SKM-1 (cell line): ENCODE measurements at regions not wholly inside any gene's neighbourhood (a gene's known extent, or its start where the extent isn't known, plus 50 kb on each side); places are given as distances from the start of the nearest gene placed in this dataset.
"Not testable (repeated sequence)": the region's sequence is repeated elsewhere in the genome, so short reads cannot be mapped to it uniquely, and the experiment has no call there.

Experiments used
- DNase-seq: peaks from one replicate; lab custom pipeline; 2025; ENCODE audit not compliant: unreplicated experiment; lab: John Stamatoyannopoulos, UW

DNA sequence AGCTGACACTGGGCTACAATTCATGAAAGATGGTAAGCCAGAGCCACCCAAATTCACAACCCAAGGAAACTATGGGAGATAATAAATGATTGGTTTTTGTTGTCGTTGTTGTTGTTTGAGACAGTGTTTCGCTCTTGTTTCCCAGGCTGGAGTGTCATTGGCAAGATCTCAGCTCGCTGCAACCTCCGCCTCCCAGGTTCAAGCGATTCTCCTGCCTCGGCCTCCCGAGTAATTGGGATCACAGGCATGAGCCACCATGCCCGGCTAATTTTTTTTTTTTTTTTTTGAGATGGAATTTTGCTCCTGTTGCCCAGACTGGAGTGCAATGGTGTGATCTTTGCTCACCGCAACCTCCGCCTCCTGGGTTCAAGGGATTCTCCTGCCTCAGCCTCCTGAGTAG lies 65.9 kb upstream of the METTL9 start:
- not testable (repeated sequence) for DNase-seq

DNA sequence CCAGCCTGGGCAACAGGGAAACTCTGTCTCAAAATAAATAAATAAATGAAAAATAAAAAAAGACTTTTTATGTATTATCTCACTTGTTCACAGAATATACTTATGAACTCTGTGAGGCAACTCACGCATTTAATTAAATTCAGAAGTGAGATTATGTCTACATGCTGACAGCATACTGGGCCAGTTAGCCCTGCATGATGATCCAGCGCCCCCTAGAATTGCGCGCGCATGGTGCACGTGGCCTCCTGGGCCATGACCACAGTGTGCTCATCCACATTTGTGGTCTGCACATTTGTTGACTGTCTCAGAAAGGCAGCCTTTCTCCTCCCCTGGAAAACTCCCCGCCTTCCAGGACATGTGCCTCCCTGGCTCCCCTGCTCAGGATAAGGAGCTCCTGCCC lies 64.8 kb upstream of the METTL9 start:
- not testable (repeated sequence) for DNase-seq

DNA sequence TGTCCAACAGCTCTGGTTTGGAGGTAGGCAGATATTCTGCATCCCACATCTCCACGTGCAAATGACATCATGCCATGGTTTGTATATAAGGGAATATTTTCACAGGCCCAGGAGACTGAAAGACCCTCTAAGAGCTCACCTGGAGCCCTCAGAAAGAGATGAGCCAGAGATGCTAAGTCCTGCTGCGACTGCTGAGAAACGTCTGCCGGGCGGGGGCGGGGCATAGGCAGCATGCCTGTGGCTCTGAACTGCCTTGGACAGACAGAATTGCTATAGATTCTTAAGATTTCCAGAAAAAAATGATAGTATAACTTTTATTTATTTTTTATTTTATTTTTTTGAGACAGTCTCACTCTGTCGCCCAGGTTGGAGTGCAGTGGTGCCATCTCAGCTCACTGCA lies 64.2 kb upstream of the METTL9 start:
- DNase-seq, result not testable (repeated sequence)

GRCh38 chr16:21536740-21537139 lies 62.6 kb upstream of the METTL9 start:
- DNase-seq, result not testable (repeated sequence)

DNA sequence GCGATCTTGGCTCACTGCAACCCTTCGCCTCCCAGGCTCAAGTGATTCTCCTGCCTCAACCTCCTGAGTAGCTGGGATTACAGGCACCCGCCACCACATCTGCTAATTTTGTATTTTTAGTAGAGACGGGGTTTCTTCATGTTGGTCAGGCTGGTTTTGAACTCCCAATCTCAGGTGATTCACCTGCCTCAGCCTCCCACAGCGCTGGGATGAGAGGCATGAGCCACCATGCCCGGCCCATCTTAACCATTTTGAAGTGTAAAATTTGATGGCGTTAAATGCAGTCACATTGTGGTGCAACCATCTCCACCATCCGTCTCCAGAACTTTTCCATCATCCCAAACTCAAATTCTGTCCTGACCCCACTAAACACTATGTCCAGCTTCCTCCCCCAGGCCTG lies 61.8 kb upstream of the METTL9 start:
- DNase-seq, result not testable (repeated sequence)

DNA sequence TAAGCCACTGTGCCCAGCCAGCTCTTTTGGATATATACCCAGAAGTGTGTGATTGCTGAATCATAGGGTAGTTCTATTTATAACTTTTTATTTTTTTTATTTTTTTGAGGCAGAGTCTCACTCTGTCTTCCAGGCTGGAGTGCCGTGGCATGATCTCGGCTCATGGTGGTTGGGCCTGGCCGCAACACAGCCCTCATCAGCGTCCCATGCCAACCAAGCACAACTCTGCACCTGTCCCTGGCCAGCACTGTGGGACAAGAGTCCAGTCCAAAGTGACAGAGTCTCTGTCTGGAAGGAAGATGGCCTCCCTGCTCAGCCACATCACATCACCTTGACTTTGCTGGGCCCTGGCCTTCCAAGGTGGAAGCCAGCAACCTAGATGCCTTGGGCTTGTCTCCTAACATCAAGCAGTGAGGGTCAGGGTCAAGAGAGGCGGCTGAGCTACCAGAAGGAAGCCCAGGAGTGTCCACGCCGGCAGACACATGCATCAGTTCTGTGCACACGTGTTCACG lies 60.2 kb upstream of the METTL9 start:
- not testable (repeated sequence) for DNase-seq

DNA sequence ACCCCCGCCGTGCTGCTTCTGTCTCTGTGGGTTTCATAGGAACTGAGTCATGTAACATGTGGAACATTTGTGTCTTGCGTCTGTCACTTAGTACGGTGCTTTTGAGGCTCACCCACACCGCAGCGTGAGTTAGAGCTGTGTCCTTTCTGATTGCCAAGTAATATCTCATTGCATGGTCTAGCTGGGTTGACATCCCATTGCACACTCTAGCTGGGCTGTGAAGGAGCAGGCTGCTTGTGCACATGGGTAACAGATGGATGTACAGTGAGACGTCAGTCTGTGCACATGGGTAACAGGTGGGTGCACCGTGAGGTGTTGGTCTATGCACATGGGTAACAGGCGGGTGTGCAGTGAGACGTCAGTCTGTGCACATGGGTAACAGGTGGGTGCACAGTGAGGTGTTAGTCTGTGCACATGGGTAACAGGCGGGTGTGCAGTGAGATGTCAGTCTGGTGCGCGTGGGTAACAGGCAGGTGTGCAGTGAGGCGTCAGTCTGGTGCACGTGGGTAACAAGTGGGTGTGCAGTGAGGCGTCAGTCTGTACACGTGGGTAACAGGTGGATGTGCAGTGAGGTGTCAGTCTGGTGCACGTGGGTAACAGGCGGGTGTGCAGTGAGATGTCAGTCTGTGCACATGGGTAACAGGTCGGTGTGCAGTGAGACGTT lies 58.5 kb upstream of the METTL9 start:
- DNase-seq, result not testable (repeated sequence)

GRCh38 chr16:21541611-21542051 lies 57.7 kb upstream of the METTL9 start:
- DNase-seq, result not testable (repeated sequence)

GRCh38 chr16:21542075-21542474 lies 57.3 kb upstream of the METTL9 start:
- DNase-seq, result not testable (repeated sequence)

DNA sequence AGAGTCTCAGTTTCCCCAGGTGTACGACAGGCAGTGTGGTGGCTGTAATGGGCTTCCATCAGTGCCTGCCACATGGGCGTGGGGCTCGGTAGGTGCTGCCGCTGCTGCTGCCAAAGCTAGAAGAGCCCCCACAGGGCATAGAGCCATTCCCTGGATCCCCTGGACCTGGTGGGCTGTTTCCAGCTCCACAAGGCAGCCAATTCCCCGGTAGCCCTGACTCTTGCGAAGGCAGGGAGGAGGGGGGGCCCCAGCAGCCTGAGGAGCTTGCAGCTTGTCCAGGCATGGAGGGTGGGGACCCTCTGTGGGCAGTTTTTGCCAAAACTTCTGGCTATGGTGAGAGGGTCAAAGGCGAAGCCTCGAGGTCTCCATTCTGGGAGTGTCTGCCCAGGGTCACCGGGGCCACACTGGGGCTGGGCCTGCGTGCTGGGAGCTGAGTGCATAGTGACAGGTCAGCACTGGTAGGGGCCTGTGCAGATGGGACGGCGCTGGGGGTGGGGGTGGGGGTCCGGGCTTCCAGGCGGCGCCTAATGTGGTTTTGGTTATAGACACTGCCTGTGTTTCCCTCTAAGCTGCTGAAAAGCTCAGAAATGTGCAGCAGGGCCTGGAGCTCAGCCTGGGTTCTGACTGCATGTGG lies 56.8 kb upstream of the METTL9 start:
- not testable (repeated sequence) for DNase-seq

GRCh38 chr16:21543151-21543836 lies 56.1 kb upstream of the METTL9 start:
- not testable (repeated sequence) for DNase-seq

DNA sequence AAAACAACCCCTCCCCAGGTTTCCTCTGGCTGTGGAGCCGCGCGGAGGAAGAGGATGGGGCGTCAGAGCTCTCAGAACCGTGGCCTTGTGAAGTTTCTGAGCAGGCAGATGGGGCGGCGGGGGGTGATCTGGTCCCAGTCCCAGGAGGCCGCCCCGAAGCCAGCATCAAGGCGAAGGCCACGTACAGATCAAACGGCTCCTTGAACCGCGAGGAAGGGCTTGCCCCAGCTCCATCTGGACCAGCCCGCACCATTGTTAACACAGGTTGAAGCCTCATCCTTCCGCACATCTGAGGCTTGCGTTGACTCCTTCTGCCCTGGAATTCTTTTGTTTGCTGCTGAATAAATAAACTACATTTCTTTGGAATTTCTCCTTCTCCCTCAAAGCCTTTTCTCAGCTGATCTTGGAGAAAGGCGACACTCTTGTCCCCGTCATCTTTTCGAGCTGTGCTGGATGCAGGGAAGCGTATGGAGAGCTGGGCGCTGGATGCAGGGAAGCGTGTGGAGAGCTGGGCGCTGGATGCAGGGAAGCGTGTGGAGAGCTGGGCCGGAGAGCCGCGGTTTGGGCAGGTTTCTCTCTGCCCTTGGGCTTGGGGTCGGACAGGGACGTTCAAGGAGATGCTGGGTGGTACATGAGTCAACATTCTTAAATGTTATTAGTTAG lies 53.6 kb upstream of the METTL9 start:
- DNase-seq, result not testable (repeated sequence)

GRCh38 chr16:21549396-21549795 lies 50.0 kb upstream of the METTL9 start:
- DNase-seq, result not testable (repeated sequence)
